ENCODE measurements at regions not wholly inside any gene's neighbourhood (a gene's known extent, or its start where the extent isn't known, plus 50 kb on each side); places are given as distances from the start of the nearest gene placed in this dataset.

DNA sequence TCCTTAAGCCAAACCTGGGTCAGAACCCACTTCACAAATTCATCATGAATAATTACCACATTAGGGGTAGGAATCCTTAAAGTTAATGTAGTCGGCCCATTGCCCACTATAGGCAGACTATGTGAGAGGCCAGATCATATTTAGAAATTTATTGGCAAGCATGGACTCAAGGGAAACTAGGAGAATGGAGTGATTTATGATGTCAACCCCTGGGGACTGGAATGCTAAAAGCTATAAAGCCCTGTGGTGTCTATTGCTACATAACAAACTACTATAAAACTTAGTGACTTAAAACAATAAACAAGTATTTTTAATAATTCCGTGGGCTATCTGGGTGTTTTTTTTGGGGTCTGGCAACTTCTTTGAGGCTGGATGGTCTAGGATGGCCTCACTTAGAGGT is 93.9 kb downstream of the PPP1R2C start:
- no peak for TF ChIP-seq POLR2A (IDR thresholded peaks at IDR 0.05)
- TF ChIP-seq, protein P1, sequence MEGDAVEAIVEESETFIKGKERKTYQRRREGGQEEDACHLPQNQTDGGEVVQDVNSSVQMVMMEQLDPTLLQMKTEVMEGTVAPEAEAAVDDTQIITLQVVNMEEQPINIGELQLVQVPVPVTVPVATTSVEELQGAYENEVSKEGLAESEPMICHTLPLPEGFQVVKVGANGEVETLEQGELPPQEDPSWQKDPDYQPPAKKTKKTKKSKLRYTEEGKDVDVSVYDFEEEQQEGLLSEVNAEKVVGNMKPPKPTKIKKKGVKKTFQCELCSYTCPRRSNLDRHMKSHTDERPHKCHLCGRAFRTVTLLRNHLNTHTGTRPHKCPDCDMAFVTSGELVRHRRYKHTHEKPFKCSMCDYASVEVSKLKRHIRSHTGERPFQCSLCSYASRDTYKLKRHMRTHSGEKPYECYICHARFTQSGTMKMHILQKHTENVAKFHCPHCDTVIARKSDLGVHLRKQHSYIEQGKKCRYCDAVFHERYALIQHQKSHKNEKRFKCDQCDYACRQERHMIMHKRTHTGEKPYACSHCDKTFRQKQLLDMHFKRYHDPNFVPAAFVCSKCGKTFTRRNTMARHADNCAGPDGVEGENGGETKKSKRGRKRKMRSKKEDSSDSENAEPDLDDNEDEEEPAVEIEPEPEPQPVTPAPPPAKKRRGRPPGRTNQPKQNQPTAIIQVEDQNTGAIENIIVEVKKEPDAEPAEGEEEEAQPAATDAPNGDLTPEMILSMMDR (IDR thresholded peaks at IDR 0.05), result no peak
- Histone ChIP-seq H3K9me3 (no peaks in the 10 kb centered on the region), H3K27me3 (no peaks in the 10 kb centered on the region), H3K27ac (no peak overlapping the region), H3K4me1 (no peaks in the 10 kb centered on the region), H3K36me3 (ENCODE audit: low read depth, missing control alignments) (no peaks in the 10 kb centered on the region), H3K4me3 (no peak overlapping the region)
- WGBS, 2 donors, result 77 to 80% methylated on average over 2 of the region's 2 CpGs
- DNase-seq, result no peak
- intact Hi-C loops (cut with DNase I; ENCODE audit: low total_unique reads), result no loop called here

DNA sequence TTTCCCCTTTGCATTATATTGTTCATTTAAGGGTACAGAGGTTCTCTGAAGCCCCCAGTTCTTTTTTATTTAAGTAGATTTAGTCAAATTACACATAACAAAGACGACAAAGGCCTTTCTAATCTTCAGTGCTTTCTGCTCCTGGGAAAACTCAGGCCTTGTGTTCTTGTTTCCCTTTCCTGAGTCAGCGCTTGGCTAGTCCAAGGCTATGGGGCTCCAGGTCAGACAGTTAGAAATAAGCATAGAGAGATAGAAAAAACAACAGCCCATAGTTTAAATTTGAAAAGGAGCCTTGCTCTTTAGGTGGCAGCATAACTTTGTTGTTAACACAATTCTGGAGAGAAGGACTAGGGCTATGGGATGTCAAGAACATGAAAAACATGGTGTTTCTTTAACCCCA is 97.3 kb downstream of the PPP1R2C start:
- WGBS, 2 donors, result 25 to 40% methylated on average over 2 of the region's 2 CpGs
- no peak overlapping the region for H3K27ac ChIP-seq
- no peaks in the 10 kb centered on the region for H3K36me3 ChIP-seq (ENCODE audit: low read depth, missing control alignments)
- no peaks in the 10 kb centered on the region for H3K9me3 ChIP-seq
- DNase-seq, result peak; percentile 27
- H3K4me3 ChIP-seq, result no peak overlapping the region
- TF ChIP-seq, protein P1 (IDR thresholded peaks at IDR 0.05), result no peak
- TF ChIP-seq POLR2A (IDR thresholded peaks at IDR 0.05), result no peak
- intact Hi-C loops (cut with DNase I; ENCODE audit: low total_unique reads), result no loop called here
- no peaks in the 10 kb centered on the region for H3K27me3 ChIP-seq
- no peaks in the 10 kb centered on the region for H3K4me1 ChIP-seq

DNA sequence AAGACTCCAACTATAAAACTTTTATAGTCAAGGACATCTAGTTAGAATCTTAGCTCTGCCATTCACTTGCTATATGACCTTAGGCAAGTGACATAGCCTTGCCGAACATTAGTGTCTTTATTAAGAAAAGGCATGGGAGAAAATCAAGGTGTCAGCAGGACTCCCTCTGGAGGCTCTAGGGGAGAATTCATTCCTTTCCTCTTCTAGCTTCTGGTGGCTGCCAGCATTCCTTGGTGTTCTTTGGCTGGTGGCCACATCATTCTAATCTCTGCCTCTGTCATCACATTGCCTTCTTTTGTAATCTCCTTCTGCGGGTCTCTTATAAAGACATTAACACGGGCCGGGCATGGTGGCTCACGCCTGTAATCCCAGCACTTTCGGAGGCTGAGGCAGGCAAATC is 99.8 kb downstream of the PPP1R2C start:
- Histone ChIP-seq H3K4me1 (no peaks in the 10 kb centered on the region), H3K36me3 (ENCODE audit: low read depth, missing control alignments) (no peaks in the 10 kb centered on the region), H3K4me3 (no peak overlapping the region), H3K9me3 (no peaks in the 10 kb centered on the region), H3K27ac (no peak overlapping the region), H3K27me3 (no peaks in the 10 kb centered on the region)
- intact Hi-C loops (cut with DNase I; ENCODE audit: low total_unique reads), result no loop called here
- TF ChIP-seq, protein P1 (IDR thresholded peaks at IDR 0.05), result no peak
- no peak for TF ChIP-seq POLR2A (IDR thresholded peaks at IDR 0.05)
- peak; percentile 15 for DNase-seq
- 64 to 77% methylated on average over 5 to 6 of the region's 6 CpGs for WGBS, 2 donors

DNA sequence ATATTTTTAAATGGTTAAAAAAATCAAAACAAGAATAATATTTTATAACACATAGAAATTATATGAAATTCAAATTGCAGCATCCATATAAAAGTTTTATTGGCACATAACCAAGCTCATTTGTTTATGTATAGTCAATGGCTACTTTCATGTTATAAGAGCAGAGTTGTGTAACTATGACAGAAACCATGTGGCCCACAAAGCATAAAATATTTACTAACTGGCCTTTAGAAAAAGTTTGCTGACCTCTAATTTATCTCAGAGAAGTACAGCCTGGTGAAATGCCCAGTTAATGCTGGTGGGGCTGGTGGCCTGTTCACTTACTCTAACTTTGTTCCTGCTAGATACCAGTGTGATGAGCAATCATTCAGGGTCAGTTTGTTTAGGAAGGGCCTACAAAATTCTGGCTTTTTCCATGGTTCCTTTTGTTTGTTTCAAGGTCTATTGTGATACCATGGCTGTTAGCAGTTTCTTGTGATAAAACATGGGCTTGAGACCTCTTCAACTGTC is 104.6 kb downstream of the PPP1R2C start:
- H3K27ac ChIP-seq, result no peak overlapping the region
- H3K9me3 ChIP-seq, result no peaks in the 10 kb centered on the region
- H3K36me3 ChIP-seq (ENCODE audit: low read depth, missing control alignments), result no peaks in the 10 kb centered on the region
- H3K4me3 ChIP-seq, result no peak overlapping the region
- no peak for DNase-seq
- no peaks in the 10 kb centered on the region for H3K4me1 ChIP-seq
- intact Hi-C loops (cut with DNase I; ENCODE audit: low total_unique reads), result no loop called here
- no peaks in the 10 kb centered on the region for H3K27me3 ChIP-seq
- TF ChIP-seq, protein P1 (IDR thresholded peaks at IDR 0.05), result no peak
- no peak for TF ChIP-seq POLR2A (IDR thresholded peaks at IDR 0.05)

DNA sequence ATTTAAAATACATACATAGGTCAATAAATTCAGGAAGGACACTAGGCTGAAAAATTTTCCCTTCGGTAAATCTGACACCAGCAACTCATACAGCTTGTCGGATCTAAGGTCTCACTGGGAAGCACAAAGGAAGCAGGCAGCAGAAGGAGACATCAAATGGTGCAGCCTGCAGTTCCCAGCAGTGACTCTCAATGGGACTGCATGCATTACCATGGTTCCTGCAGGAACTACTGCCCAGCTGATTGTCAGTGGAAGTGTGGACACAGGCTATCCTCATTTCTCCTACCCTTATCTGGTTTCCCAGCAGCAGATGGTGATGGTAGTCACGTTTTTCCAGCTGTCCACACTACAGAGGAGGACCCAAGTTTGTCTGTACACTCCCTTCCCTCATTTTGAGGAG is 113.3 kb downstream of the PPP1R2C start:
- Histone ChIP-seq H3K27me3 (no peaks in the 10 kb centered on the region), H3K36me3 (ENCODE audit: low read depth, missing control alignments) (no peaks in the 10 kb centered on the region), H3K9me3 (no peaks in the 10 kb centered on the region), H3K4me1 (no peaks in the 10 kb centered on the region), H3K27ac (no peak overlapping the region), H3K4me3 (no peak overlapping the region)
- no peak for DNase-seq
- TF ChIP-seq POLR2A (IDR thresholded peaks at IDR 0.05), result no peak
- TF ChIP-seq, protein P1 (IDR thresholded peaks at IDR 0.05), result no peak
- WGBS, 2 donors, result 61 to 74% methylated on average over 3 of the region's 3 CpGs
- intact Hi-C loops (cut with DNase I; ENCODE audit: low total_unique reads), result no loop called here
